HEK293 (cell line): ENCODE measurements at regions not wholly inside any gene's neighbourhood (a gene's known extent, or its start where the extent isn't known, plus 50 kb on each side); places are given as distances from the start of the nearest gene placed in this dataset.

Experiments
- CTCF ChIA-PET: fragments of 350-600 bp; formaldehyde crosslinking; extraction: SDS; loops from one replicate; lab custom pipeline; 2021; ENCODE audit warnings: antibody characterized with exemption; lab: Yijun Ruan, JAX
- POLR2A ChIA-PET: fragments of 300-600 bp; formaldehyde crosslinking; extraction: SDS; loops from one replicate; lab custom pipeline; 2020; ENCODE audit warnings: antibody characterized with exemption, inconsistent platforms; lab: Yijun Ruan, JAX
- H3K27ac ChIP-seq: fragments of 200-500 bp; sonication (Bioruptor generic); 2 replicates; pipeline ENCODE4 v1.5.1; 2014; ENCODE audit warnings: low read depth, low read length, control low read depth, inconsistent platforms; ENCODE audit errors: extremely low read depth
- H3K36me3 ChIP-seq, 2 experiments: fragments of 200-500 bp in 1 of 2; sonication (Bioruptor generic) in 1 of 2; 1 replicate in 1 of 2; 2 replicates in 1 of 2; pipeline ENCODE4 v1.5.1; 2014 to 2017; ENCODE audit warnings: inconsistent platforms in 2 of 2, low read length in 2 of 2; ENCODE audit not compliant: control insufficient read depth in 2 of 2, insufficient read depth in 1 of 2
- H3K4me1 ChIP-seq: fragments of 200-500 bp; sonication (Bioruptor generic); 2 replicates; pipeline ENCODE4 v1.5.1; 2014; ENCODE audit warnings: mild to moderate bottlenecking, low read length, inconsistent platforms; ENCODE audit not compliant: control insufficient read depth, insufficient read depth
- H3K4me3 ChIP-seq: 2 replicates; pipeline ENCODE4 v1.5.1; 2011; ENCODE audit warnings: low read depth, mild to moderate bottlenecking, control low read depth, low read length, moderate library complexity
- H3K9me3 ChIP-seq: fragments of 200-500 bp; sonication (Bioruptor generic); 2 replicates; pipeline ENCODE4 v1.5.1; 2014; ENCODE audit warnings: low read depth, low read length, inconsistent platforms; ENCODE audit not compliant: control insufficient read depth, insufficient read depth
- ATF2 ChIP-seq: fragments of 450-650 bp; formaldehyde crosslinking; IDR thresholded peaks from 2 replicates; pipeline ENCODE4 v1.5.1; 2016; ENCODE audit warnings: missing biosample characterization, missing genetic modification characterization, low read depth
- CTCF ChIP-seq: fragments of 450-650 bp; formaldehyde crosslinking; IDR thresholded peaks from 2 replicates; pipeline ENCODE4 v1.5.1; 2016; ENCODE audit warnings: missing biosample characterization, missing genetic modification characterization
- ELK4 ChIP-seq: IDR thresholded peaks from 2 replicates; pipeline ENCODE4 v1.6.1; 2011; ENCODE audit warnings: mild to moderate bottlenecking, low read depth, low read length, borderline replicate concordance
- KLF10 ChIP-seq: fragments of 450-650 bp; IDR thresholded peaks from 2 replicates; pipeline ENCODE4 v1.5.1; 2018; ENCODE audit warnings: missing biosample characterization, mild to moderate bottlenecking, missing genetic modification characterization
- OSR2 ChIP-seq: fragments of 450-650 bp; formaldehyde crosslinking; IDR thresholded peaks from 2 replicates; pipeline ENCODE4 v1.5.1; 2016; ENCODE audit warnings: missing biosample characterization, missing genetic modification characterization
- WT1 ChIP-seq: fragments of 450-650 bp; formaldehyde crosslinking; IDR thresholded peaks from 2 replicates; pipeline ENCODE4 v1.5.1; 2016; ENCODE audit warnings: missing biosample characterization, missing genetic modification characterization
- YY1 ChIP-seq: fragments of 450-650 bp; formaldehyde crosslinking; IDR thresholded peaks from 2 replicates; pipeline ENCODE4 v1.5.1; 2018; ENCODE audit warnings: missing biosample characterization, missing genetic modification characterization
- ZBTB8A ChIP-seq: fragments of 450-650 bp; formaldehyde crosslinking; IDR thresholded peaks from 2 replicates; pipeline ENCODE4 v1.5.1; 2016; ENCODE audit warnings: missing biosample characterization, missing genetic modification characterization
- ZFP37 ChIP-seq: fragments of 450-650 bp; formaldehyde crosslinking; IDR thresholded peaks from 2 replicates; pipeline ENCODE4 v1.5.1; 2016; ENCODE audit warnings: missing biosample characterization, missing genetic modification characterization
- ZNF132 ChIP-seq: fragments of 450-650 bp; formaldehyde crosslinking; IDR thresholded peaks from 2 replicates; pipeline ENCODE4 v1.5.1; 2017; ENCODE audit warnings: missing biosample characterization, missing genetic modification characterization, borderline replicate concordance
- ZNF248 ChIP-seq: fragments of 450-650 bp; formaldehyde crosslinking; IDR thresholded peaks from 2 replicates; pipeline ENCODE4 v1.5.1; 2017; ENCODE audit warnings: missing biosample characterization, missing genetic modification characterization
- ZNF433 ChIP-seq: fragments of 450-650 bp; formaldehyde crosslinking; IDR thresholded peaks from 2 replicates; pipeline ENCODE4 v1.5.1; 2016; ENCODE audit warnings: missing biosample characterization, missing genetic modification characterization, low read depth
- ZNF48 ChIP-seq: fragments of 450-650 bp; formaldehyde crosslinking; IDR thresholded peaks from 2 replicates; pipeline ENCODE4 v1.5.1; 2016; ENCODE audit warnings: missing biosample characterization, missing genetic modification characterization
- ZNF555 ChIP-seq: fragments of 450-650 bp; formaldehyde crosslinking; conservative IDR thresholded peaks from 2 replicates; pipeline ENCODE4 v1.5.1; 2017; ENCODE audit warnings: missing biosample characterization, mild to moderate bottlenecking, missing genetic modification characterization, inconsistent platforms
- ZNF561 ChIP-seq: fragments of 450-650 bp; IDR thresholded peaks from 2 replicates; pipeline ENCODE4 v1.5.1; 2018; ENCODE audit warnings: missing biosample characterization, missing genetic modification characterization, borderline replicate concordance
- ZNF623 ChIP-seq: fragments of 450-650 bp; formaldehyde crosslinking; IDR thresholded peaks from 2 replicates; pipeline ENCODE4 v1.5.1; 2016; ENCODE audit warnings: missing biosample characterization, missing genetic modification characterization
- ZNF747 ChIP-seq: fragments of 450-650 bp; formaldehyde crosslinking; IDR thresholded peaks from 2 replicates; pipeline ENCODE4 v1.5.1; 2016; ENCODE audit warnings: missing biosample characterization, missing genetic modification characterization
- ZNF791 ChIP-seq: fragments of 450-650 bp; formaldehyde crosslinking; IDR thresholded peaks from 2 replicates; pipeline ENCODE4 v1.5.1; 2016; ENCODE audit warnings: missing biosample characterization, missing genetic modification characterization
- ZNF830 ChIP-seq: fragments of 450-650 bp; IDR thresholded peaks from 2 replicates; pipeline ENCODE4 v1.5.0; 2018; ENCODE audit warnings: missing biosample characterization, missing genetic modification characterization, low read depth, mild to moderate bottlenecking, moderate library complexity
- ZSCAN5A ChIP-seq: fragments of 450-650 bp; formaldehyde crosslinking; IDR thresholded peaks from 2 replicates; pipeline ENCODE4 v1.5.1; 2016; ENCODE audit warnings: missing biosample characterization, missing genetic modification characterization
- ZXDB ChIP-seq: fragments of 450-650 bp; formaldehyde crosslinking; IDR thresholded peaks from 2 replicates; pipeline ENCODE4 v1.5.1; 2016; ENCODE audit warnings: missing biosample characterization, missing genetic modification characterization
- TF ChIP-seq, protein P1 (sequence below): fragments of 450-650 bp; formaldehyde crosslinking; IDR thresholded peaks from 2 replicates; pipeline ENCODE4 v1.5.1; 2016; ENCODE audit warnings: missing biosample characterization, missing genetic modification characterization

DNA sequence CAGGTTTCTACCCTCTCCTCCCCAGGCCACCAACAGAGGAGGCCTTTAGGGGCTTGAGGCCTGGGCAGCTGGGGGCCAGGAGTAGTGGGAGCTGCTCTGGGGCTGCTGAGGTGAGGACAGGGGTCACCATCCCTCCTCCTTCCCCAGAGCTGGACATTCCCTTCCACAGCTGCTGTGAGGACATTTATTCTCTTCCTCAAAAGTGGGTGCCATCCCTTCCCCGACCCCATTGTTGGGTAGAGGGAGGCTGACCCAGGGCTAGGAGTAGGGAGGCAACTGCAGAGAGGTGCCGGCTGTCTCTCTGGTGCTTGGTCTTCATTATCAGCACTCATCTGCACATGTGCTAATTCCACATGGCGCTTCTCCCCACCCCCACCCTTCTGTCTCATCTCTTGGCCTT lies 113.9 kb upstream of the FBXL7 start:
- CTCF ChIA-PET, result interaction anchor here (0.7 kb wide), 1 partner anchor 984 kb away, joined by 3 read pairs; no protein-coding TSS in a partner anchor
- H3K4me1 ChIP-seq, result no peaks in the 10 kb centered on the region
- no peak overlapping the region for H3K27ac ChIP-seq
- POLR2A ChIA-PET, result no interaction called here
- no peak overlapping the region for H3K4me3 ChIP-seq
- no peaks in the 10 kb centered on the region for H3K36me3 ChIP-seq
- no peaks in the 10 kb centered on the region for H3K9me3 ChIP-seq
- TF ChIP-seq ZNF561 (tag by site-specific recombination) (no peak), ZBTB8A (tag by site-specific recombination) (no peak), ZNF132 (no peak), CTCF (tag by site-specific recombination) (no peak), ZNF48 (tag by site-specific recombination) (no peak), ELK4 (no peak), OSR2 (no peak), ZFP37 (no peak), ATF2 (no peak), KLF10 (tag by site-specific recombination) (no peak), ZNF747 (tag by site-specific recombination) (no peak), ZXDB (tag by site-specific recombination) (no peak), ZNF433 (tag by site-specific recombination) (no peak), ZNF791 (tag by site-specific recombination) (no peak)
- TF ChIP-seq, protein P1, sequence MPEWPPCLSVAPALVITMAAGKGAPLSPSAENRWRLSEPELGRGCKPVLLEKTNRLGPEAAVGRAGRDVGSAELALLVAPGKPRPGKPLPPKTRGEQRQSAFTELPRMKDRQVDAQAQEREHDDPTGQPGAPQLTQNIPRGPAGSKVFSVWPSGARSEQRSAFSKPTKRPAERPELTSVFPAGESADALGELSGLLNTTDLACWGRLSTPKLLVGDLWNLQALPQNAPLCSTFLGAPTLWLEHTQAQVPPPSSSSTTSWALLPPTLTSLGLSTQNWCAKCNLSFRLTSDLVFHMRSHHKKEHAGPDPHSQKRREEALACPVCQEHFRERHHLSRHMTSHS (tag by site-specific recombination), result no peak
- TF ChIP-seq, all 188 proteins: peak for 0

DNA sequence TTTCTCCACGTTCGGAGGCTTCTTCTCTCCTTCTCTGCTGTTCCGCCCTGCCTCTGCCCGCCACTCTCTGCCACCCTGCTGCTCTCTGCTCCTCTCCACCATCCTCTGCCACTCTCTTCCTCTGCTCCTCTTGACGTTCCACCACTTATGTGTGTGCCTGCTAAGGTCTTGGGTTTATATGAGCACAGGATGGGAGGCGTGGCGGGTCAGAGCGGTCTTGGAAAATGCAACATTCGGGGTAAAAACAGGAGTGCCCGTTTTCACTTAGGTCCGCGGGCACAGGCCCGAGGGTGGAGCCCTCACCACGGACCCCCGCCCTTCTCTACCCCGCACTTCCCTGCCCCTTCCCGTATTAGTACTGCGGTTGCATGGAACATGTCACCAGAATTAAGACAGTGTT lies 114.4 kb upstream of the FBXL7 start:
- Histone ChIP-seq H3K27ac (no peak overlapping the region), H3K4me3 (no peak overlapping the region)
- CTCF ChIA-PET, result no interaction called here
- TF ChIP-seq ZNF830 (tag by site-specific recombination) (no peak), YY1 (tag by site-specific recombination) (no peak), ZNF555 (tag by site-specific recombination) (no peak), ZSCAN5A (tag by site-specific recombination) (no peak), ZNF623 (tag by site-specific recombination) (no peak), ZNF248 (tag by site-specific recombination) (no peak), WT1 (tag by site-specific recombination) (no peak)
- TF ChIP-seq, all 188 proteins: peak for 0
- H3K9me3 ChIP-seq, result no peaks in the 10 kb centered on the region
- no peaks in the 10 kb centered on the region for H3K4me1 ChIP-seq
- POLR2A ChIA-PET, result no interaction called here
- no peaks in the 10 kb centered on the region for H3K36me3 ChIP-seq
